ENCODE measurements at regions not wholly inside any gene's neighbourhood (a gene's known extent, or its start where the extent isn't known, plus 50 kb on each side); places are given as distances from the start of the nearest gene placed in this dataset.
A peak's percentile ranks its signal among the peaks of the same experiment; 100 is the strongest.
"Not testable (repeated sequence)": the region's sequence is repeated elsewhere in the genome, so short reads cannot be mapped to it uniquely, and the experiment has no call there.

DNA sequence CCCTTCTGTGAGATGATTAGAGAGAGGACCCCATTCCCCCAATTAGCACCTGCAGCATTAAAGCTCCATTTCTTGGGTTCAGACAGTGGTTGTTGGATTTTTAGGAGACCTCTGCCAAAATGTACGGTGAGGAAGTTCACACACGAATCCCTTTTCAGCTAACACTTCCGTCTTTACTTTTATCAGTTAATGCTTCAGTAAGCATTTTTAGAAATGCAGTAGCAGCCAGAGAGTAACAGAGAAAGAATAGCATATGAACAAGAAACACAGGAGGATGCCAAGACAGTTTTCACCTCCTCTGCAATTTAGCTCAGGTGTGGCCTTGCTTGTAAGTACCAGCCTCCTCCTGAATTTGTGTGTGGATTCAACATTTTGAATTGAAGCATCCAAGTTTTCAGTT, 312.9 kb downstream of the ISL1 start:
- no peak for DNase-seq
- H3K27ac ChIP-seq (ENCODE audit: low read depth in 1 of 2, low read length in 1 of 2): no peak overlapping the region
- H3K27me3 ChIP-seq (ENCODE audit: control insufficient read depth in 3 of 3, insufficient read depth in 3 of 3, low read length in 2 of 3): no peaks in the 10 kb centered on the region
- no peak for TF ChIP-seq CTCF (IDR thresholded peaks at IDR 0.05; ENCODE audit: control extremely low read depth, extremely low read depth)
- H3K4me1 ChIP-seq (ENCODE audit: control insufficient read depth in 5 of 5, insufficient read depth in 5 of 5, low read length in 5 of 5): no peaks in the 10 kb centered on the region
- peaks cover 0 to 4% (median 0%) of the 10 kb centered on the region in 4 donors for H3K9me3 ChIP-seq (ENCODE audit: control insufficient read depth in 4 of 4, insufficient read depth in 3 of 4, low read length in 3 of 4)
- ATAC-seq (ENCODE audit: insufficient read depth, low FRiP score): no peak
- H3K36me3 ChIP-seq (ENCODE audit: control insufficient read depth in 4 of 4, insufficient read depth in 4 of 4, low read length in 4 of 4): no peaks in the 10 kb centered on the region
- no peak overlapping the region for H3K4me3 ChIP-seq
- H3K9ac ChIP-seq (ENCODE audit: insufficient read depth in 1 of 2, low read length in 2 of 2): no peak overlapping the region
- 77 to 83% methylated on average over 3 of the region's 3 CpGs for WGBS, 2 donors

GRCh38 chr5:51702046-51702445, 318.8 kb downstream of the ISL1 start:
- WGBS, 2 donors: 84 to 89% methylated on average over 3 of the region's 3 CpGs
- H3K9ac ChIP-seq (ENCODE audit: insufficient read depth in 1 of 2, low read length in 2 of 2); H3K27me3 ChIP-seq (ENCODE audit: control insufficient read depth in 3 of 3, insufficient read depth in 3 of 3, low read length in 2 of 3); H3K9me3 ChIP-seq (ENCODE audit: control insufficient read depth in 4 of 4, insufficient read depth in 3 of 4, low read length in 3 of 4); DNase-seq; ATAC-seq (ENCODE audit: insufficient read depth, low FRiP score); H3K4me1 ChIP-seq (ENCODE audit: control insufficient read depth in 5 of 5, insufficient read depth in 5 of 5, low read length in 5 of 5); H3K27ac ChIP-seq (ENCODE audit: low read depth in 1 of 2, low read length in 1 of 2); H3K36me3 ChIP-seq (ENCODE audit: control insufficient read depth in 4 of 4, insufficient read depth in 4 of 4, low read length in 4 of 4); H3K4me3 ChIP-seq: not testable (repeated sequence)

DNA sequence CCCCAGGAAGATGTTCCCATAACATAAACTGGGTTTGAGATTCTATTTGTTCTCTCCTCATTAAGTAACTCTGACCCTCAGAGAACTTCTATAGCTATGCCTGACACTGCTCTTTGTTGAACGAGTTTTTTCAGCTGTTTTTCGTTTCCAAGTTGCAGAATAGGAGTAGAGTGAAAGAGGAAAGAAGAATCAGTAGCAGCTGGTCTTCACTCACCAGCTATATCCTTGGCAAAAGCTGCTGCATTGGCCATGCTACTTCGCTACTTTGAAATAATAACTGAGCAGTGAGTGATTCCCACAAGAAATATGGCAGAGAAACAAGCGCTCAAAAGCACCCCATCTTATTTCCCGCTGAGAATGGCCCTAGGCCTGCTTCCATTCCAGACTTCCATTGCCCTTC, 329.0 kb downstream of the ISL1 start:
- peak; percentile 70 to 96 (median 92) for DNase-seq
- Histone ChIP-seq H3K9ac (ENCODE audit: insufficient read depth in 1 of 2, low read length in 2 of 2) (no peak overlapping the region), H3K27ac (ENCODE audit: low read depth in 1 of 2, low read length in 1 of 2) (no peak overlapping the region), H3K4me1 (ENCODE audit: control insufficient read depth in 5 of 5, insufficient read depth in 5 of 5, low read length in 5 of 5) (peaks cover 0 to 6% (median 0%) of the 10 kb centered on the region in 5 donors), H3K4me3 (no peak overlapping the region), H3K27me3 (ENCODE audit: control insufficient read depth in 3 of 3, insufficient read depth in 3 of 3, low read length in 2 of 3) (no peaks in the 10 kb centered on the region), H3K9me3 (ENCODE audit: control insufficient read depth in 4 of 4, insufficient read depth in 3 of 4, low read length in 3 of 4) (peaks cover 0 to 3% (median 0%) of the 10 kb centered on the region in 4 donors), H3K36me3 (ENCODE audit: control insufficient read depth in 4 of 4, insufficient read depth in 4 of 4, low read length in 4 of 4) (no peaks in the 10 kb centered on the region)
- 66 to 79% methylated on average over 5 of the region's 5 CpGs for WGBS, 2 donors
- TF ChIP-seq CTCF (IDR thresholded peaks at IDR 0.05; ENCODE audit: control extremely low read depth, extremely low read depth): no peak
- no peak for ATAC-seq (ENCODE audit: insufficient read depth, low FRiP score)

DNA sequence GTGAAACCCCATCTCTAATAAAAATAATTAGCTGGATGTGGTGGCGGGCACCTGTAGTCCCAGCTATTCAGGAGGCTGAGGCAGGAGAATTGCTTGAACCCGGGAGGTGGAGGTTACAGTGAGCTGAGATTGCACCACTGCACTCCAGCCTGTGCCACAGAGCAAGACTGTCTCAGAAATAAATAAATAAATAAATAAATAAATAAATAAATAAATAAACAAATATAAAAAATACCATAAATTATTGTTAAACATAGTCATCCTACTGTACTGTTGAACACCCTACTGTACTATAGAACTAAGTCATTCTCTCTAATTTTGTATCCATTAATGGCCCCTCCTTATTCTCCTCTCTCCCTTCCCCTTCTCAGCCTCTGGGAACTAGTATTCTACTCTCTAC, 332.2 kb downstream of the ISL1 start:
- not testable (repeated sequence) for H3K9ac ChIP-seq (ENCODE audit: insufficient read depth in 1 of 2, low read length in 2 of 2); H3K9me3 ChIP-seq (ENCODE audit: control insufficient read depth in 4 of 4, insufficient read depth in 3 of 4, low read length in 3 of 4); ATAC-seq (ENCODE audit: insufficient read depth, low FRiP score); H3K27ac ChIP-seq (ENCODE audit: low read depth in 1 of 2, low read length in 1 of 2); H3K36me3 ChIP-seq (ENCODE audit: control insufficient read depth in 4 of 4, insufficient read depth in 4 of 4, low read length in 4 of 4); DNase-seq; H3K4me1 ChIP-seq (ENCODE audit: control insufficient read depth in 5 of 5, insufficient read depth in 5 of 5, low read length in 5 of 5); H3K4me3 ChIP-seq; H3K27me3 ChIP-seq (ENCODE audit: control insufficient read depth in 3 of 3, insufficient read depth in 3 of 3, low read length in 2 of 3)
- WGBS, 2 donors: 93 to 98% methylated on average over 2 of the region's 2 CpGs

Data from lung (tissue), 11 donors.